ENCODE measurements at regions not wholly inside any gene's neighbourhood (a gene's known extent, or its start where the extent isn't known, plus 50 kb on each side); places are given as distances from the start of the nearest gene placed in this dataset.

DNA sequence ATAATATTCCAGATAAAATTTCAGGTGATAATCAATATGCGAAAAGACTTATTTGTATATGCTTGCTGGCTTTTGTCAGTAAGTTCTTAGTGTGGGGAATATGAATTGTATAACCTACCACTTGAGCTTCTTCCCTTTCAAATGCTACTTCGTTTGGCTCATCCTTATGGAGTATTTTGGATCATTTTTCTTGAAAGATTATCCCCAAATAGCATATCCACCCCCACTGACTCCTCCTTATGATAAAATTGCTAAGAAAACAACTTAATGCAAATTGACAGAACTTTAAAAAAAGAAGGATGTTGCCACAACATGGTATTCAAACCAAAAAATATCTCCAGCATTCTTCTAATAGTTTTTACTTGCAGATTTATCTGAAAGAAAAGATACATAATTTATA is 393.3 kb downstream of the PPP3CA start:
- intact Hi-C loops (cut with micrococcal nuclease) (no loop called here), in situ Hi-C loops (cut with MboI; ENCODE audit: low sequenced_read_pairs) (no loop called here), dilution Hi-C loops (cut with HindIII; ENCODE audit: low sequenced_read_pairs, unreplicated experiment) (no loop called here)
- H3K4me2 ChIP-seq (ENCODE audit: low read depth, low read length) = no peak overlapping the region
- H3K23ac ChIP-seq (ENCODE audit: low read depth, low read length) = no peak overlapping the region
- H2AFZ ChIP-seq (replicated peaks; ENCODE audit: low read length, poor library complexity) = no peak overlapping the region
- H2AK5ac ChIP-seq (ENCODE audit: low read depth, low read length) = no peak overlapping the region
- no peaks in the 10 kb centered on the region for H3K9me1 ChIP-seq (ENCODE audit: insufficient read depth, low read length)
- no peak overlapping the region for H3K27ac ChIP-seq (ENCODE audit: insufficient read depth, low read length)
- BruUV-seq (replicated peaks) = no TSS peak
- H2BK120ac ChIP-seq (ENCODE audit: low read depth, low read length) = no peak overlapping the region
- no peak overlapping the region for H2BK20ac ChIP-seq (ENCODE audit: low read depth, low read length)
- H4K91ac ChIP-seq (ENCODE audit: insufficient read depth, low read depth, low read length) = no peak overlapping the region
- H4K5ac ChIP-seq (ENCODE audit: low read depth, low read length) = no peak overlapping the region
- H3K14ac ChIP-seq (replicated peaks; ENCODE audit: low read depth, low read length) = no peak overlapping the region
- H2BK15ac ChIP-seq (ENCODE audit: low read depth, low read length) = no peak overlapping the region
- DNase-seq = no peak
- no peaks in the 10 kb centered on the region for H4K20me1 ChIP-seq (ENCODE audit: insufficient read depth, low read length)
- ChIA-PET POLR2A (ENCODE audit: unreplicated experiment) (no interaction called here), CTCF (no interaction called here)
- H4K8ac ChIP-seq (ENCODE audit: low read depth in 2 of 2, low read length in 2 of 2) = no peak overlapping the region
- H2BK5ac ChIP-seq (ENCODE audit: low read depth, low read length, poor library complexity, severe bottlenecking) = no peak overlapping the region
- no peak overlapping the region for H3K4me3 ChIP-seq (ENCODE audit: insufficient read depth, low read depth, low read length)
- no peak overlapping the region for H3K4ac ChIP-seq (ENCODE audit: low read depth, low read length)
- no peaks in the 10 kb centered on the region for H3K36me3 ChIP-seq (ENCODE audit: control insufficient read depth, insufficient read depth, low read length)
- no peak overlapping the region for H3K56ac ChIP-seq (ENCODE audit: extremely low read depth, insufficient read depth, low read length)
- TF ChIP-seq SMC3 (IDR thresholded peaks at IDR 0.05; ENCODE audit: low read depth, low read length) = no peak
- no peak for TF ChIP-seq RCOR1 (IDR thresholded peaks at IDR 0.05; ENCODE audit: insufficient replicate concordance, low read length)
- TF ChIP-seq CHD1 (IDR thresholded peaks at IDR 0.05; ENCODE audit: low read depth, low read length) = no peak
- no peak for TF ChIP-seq NFE2L2 (IDR thresholded peaks at IDR 0.05; ENCODE audit: low read depth, low read length)
- TF ChIP-seq FOS (IDR thresholded peaks at IDR 0.05; ENCODE audit: low read depth, low read length) = no peak
- no peak for TF ChIP-seq BHLHE40 (IDR thresholded peaks at IDR 0.05; ENCODE audit: low read depth, low read length)
- TF ChIP-seq CEBPB (IDR thresholded peaks at IDR 0.05; ENCODE audit: low read depth, low read length) = no peak
- TF ChIP-seq, protein P1, sequence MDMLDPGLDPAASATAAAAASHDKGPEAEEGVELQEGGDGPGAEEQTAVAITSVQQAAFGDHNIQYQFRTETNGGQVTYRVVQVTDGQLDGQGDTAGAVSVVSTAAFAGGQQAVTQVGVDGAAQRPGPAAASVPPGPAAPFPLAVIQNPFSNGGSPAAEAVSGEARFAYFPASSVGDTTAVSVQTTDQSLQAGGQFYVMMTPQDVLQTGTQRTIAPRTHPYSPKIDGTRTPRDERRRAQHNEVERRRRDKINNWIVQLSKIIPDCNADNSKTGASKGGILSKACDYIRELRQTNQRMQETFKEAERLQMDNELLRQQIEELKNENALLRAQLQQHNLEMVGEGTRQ (IDR thresholded peaks at IDR 0.05; ENCODE audit: low read depth, low read length) = no peak
- TF ChIP-seq MAFK (IDR thresholded peaks at IDR 0.05; ENCODE audit: low read depth, low read length) = no peak
- TF ChIP-seq, protein P2, sequence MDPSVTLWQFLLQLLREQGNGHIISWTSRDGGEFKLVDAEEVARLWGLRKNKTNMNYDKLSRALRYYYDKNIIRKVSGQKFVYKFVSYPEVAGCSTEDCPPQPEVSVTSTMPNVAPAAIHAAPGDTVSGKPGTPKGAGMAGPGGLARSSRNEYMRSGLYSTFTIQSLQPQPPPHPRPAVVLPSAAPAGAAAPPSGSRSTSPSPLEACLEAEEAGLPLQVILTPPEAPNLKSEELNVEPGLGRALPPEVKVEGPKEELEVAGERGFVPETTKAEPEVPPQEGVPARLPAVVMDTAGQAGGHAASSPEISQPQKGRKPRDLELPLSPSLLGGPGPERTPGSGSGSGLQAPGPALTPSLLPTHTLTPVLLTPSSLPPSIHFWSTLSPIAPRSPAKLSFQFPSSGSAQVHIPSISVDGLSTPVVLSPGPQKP (IDR thresholded peaks at IDR 0.05; ENCODE audit: borderline replicate concordance, low read depth, low read length) = no peak
- TF ChIP-seq RFX5 (IDR thresholded peaks at IDR 0.05; ENCODE audit: low read depth, low read length) = no peak
- TF ChIP-seq, protein P3, sequence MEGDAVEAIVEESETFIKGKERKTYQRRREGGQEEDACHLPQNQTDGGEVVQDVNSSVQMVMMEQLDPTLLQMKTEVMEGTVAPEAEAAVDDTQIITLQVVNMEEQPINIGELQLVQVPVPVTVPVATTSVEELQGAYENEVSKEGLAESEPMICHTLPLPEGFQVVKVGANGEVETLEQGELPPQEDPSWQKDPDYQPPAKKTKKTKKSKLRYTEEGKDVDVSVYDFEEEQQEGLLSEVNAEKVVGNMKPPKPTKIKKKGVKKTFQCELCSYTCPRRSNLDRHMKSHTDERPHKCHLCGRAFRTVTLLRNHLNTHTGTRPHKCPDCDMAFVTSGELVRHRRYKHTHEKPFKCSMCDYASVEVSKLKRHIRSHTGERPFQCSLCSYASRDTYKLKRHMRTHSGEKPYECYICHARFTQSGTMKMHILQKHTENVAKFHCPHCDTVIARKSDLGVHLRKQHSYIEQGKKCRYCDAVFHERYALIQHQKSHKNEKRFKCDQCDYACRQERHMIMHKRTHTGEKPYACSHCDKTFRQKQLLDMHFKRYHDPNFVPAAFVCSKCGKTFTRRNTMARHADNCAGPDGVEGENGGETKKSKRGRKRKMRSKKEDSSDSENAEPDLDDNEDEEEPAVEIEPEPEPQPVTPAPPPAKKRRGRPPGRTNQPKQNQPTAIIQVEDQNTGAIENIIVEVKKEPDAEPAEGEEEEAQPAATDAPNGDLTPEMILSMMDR (conservative IDR thresholded peaks at IDR 0.05; ENCODE audit: low read depth, low read length) = no peak
- no peak for TF ChIP-seq POLR2A (IDR thresholded peaks at IDR 0.05; ENCODE audit: low read depth, low read length)
- TF ChIP-seq MAZ (IDR thresholded peaks at IDR 0.05; ENCODE audit: borderline replicate concordance, low read depth, low read length) = no peak
- no peak for TF ChIP-seq RAD21 (IDR thresholded peaks at IDR 0.05; ENCODE audit: low read length)
- no peak for TF ChIP-seq MXI1 (IDR thresholded peaks at IDR 0.05; ENCODE audit: borderline replicate concordance, low read depth, low read length)
- H3K9me3 ChIP-seq (ENCODE audit: control insufficient read depth, insufficient read depth, low read length) = no peaks in the 10 kb centered on the region
- no peaks in the 10 kb centered on the region for H3K27me3 ChIP-seq (ENCODE audit: control insufficient read depth, insufficient read depth, low read length)
- no peak overlapping the region for H2AK9ac ChIP-seq (replicated peaks; ENCODE audit: low read depth, low read length, poor library complexity)
- H3K79me1 ChIP-seq (ENCODE audit: low read depth in 1 of 2, low read length in 2 of 2) = no peaks in the 10 kb centered on the region
- no CpG with 5 or more reads among the region's 2 CpGs for WGBS, 2 experiments (ENCODE audit: extremely low coverage in 2 of 2, insufficient read length in 1 of 2)
- H3K18ac ChIP-seq (ENCODE audit: low read depth, low read length) = no peak overlapping the region
- ATAC-seq (ENCODE audit: low read depth) = no peak
- H3K9ac ChIP-seq (ENCODE audit: low read depth, low read length) = no peak overlapping the region
- H3K4me1 ChIP-seq (ENCODE audit: control insufficient read depth, insufficient read depth, low read length) = no peaks in the 10 kb centered on the region

Measured in IMR-90 (cell line).